ENCODE measurements at regions not wholly inside any gene's neighbourhood (a gene's known extent, or its start where the extent isn't known, plus 50 kb on each side); places are given as distances from the start of the nearest gene placed in this dataset.

DNA sequence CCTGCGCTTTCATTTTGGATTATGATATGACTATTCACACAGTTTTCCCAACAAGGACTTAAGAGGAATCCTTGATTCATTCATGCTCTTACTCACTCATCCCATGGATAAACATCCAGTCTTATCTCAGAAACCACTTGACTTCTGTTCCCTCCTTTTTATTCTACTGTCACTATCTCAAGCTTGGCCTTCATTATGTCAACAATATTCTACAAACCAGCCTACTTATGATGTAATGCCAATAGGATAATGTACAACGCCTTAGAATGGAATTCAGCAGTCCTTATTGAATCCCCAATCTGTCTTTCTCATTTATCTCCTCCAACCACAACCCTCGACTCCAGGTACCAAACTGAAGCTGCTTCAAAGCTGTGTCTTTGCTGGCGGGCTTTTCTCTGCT, 448.5 kb downstream of the PDZRN4 start:
- no peaks in the 10 kb centered on the region for H3K9me3 Mint-ChIP-seq (ENCODE audit: unreplicated experiment)
- no peaks in the 10 kb centered on the region for H3K36me3 Mint-ChIP-seq (ENCODE audit: unreplicated experiment)
- H3K4me1 Mint-ChIP-seq (ENCODE audit: low read depth, unreplicated experiment), result no peaks in the 10 kb centered on the region
- H3K27me3 Mint-ChIP-seq (ENCODE audit: unreplicated experiment), result no peaks in the 10 kb centered on the region
- no peak overlapping the region for H3K27ac Mint-ChIP-seq (ENCODE audit: unreplicated experiment)
- H3K4me3 Mint-ChIP-seq (ENCODE audit: unreplicated experiment), result no peak overlapping the region
- no peak for DNase-seq
- TF ChIP-seq, protein P1, sequence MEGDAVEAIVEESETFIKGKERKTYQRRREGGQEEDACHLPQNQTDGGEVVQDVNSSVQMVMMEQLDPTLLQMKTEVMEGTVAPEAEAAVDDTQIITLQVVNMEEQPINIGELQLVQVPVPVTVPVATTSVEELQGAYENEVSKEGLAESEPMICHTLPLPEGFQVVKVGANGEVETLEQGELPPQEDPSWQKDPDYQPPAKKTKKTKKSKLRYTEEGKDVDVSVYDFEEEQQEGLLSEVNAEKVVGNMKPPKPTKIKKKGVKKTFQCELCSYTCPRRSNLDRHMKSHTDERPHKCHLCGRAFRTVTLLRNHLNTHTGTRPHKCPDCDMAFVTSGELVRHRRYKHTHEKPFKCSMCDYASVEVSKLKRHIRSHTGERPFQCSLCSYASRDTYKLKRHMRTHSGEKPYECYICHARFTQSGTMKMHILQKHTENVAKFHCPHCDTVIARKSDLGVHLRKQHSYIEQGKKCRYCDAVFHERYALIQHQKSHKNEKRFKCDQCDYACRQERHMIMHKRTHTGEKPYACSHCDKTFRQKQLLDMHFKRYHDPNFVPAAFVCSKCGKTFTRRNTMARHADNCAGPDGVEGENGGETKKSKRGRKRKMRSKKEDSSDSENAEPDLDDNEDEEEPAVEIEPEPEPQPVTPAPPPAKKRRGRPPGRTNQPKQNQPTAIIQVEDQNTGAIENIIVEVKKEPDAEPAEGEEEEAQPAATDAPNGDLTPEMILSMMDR (IDR thresholded peaks at IDR 0.05; ENCODE audit: partially characterized antibody, unreplicated experiment), result no peak

DNA sequence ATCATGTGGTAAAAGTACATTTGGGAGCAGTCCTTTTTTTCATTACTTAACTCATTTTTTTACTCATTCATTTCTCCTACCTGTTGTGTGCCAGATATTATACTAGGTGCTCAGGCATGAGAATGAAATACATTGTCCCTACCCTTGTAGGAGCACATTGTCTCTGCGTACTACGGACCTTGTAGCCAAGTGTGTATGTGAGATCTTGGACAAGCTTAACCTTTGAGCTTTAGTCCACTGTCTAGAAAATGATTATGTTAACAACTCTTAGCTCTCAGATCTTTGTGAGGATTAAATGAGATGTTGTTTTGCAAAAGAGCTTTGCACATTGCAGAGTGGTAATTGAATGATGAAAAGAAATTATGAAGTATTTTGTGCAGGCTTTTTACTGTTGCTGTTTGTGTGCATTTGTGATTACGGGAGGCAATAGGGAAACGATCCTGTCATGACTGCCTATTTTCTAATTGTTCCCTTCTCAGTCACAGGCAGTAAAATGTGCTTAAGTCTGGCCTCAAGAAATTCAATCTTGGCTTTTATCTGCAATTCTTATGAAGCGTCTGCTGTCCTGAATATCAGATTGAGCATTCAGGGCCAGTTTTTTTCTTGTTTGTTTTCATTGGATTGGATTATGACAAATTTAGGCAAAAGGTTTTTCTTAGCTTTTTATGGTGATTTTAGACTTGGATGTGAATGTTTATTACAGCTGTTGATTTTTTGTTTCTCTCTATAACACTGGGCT, 447.7 kb downstream of the PDZRN4 start:
- Mint-ChIP-seq H3K36me3 (ENCODE audit: unreplicated experiment) (no peaks in the 10 kb centered on the region), H3K27ac (ENCODE audit: unreplicated experiment) (no peak overlapping the region), H3K27me3 (ENCODE audit: unreplicated experiment) (no peaks in the 10 kb centered on the region), H3K4me3 (ENCODE audit: unreplicated experiment) (no peak overlapping the region), H3K4me1 (ENCODE audit: low read depth, unreplicated experiment) (no peaks in the 10 kb centered on the region), H3K9me3 (ENCODE audit: unreplicated experiment) (no peaks in the 10 kb centered on the region)
- DNase-seq, result no peak
- TF ChIP-seq, protein P1 (IDR thresholded peaks at IDR 0.05; ENCODE audit: partially characterized antibody, unreplicated experiment), result no peak

DNA sequence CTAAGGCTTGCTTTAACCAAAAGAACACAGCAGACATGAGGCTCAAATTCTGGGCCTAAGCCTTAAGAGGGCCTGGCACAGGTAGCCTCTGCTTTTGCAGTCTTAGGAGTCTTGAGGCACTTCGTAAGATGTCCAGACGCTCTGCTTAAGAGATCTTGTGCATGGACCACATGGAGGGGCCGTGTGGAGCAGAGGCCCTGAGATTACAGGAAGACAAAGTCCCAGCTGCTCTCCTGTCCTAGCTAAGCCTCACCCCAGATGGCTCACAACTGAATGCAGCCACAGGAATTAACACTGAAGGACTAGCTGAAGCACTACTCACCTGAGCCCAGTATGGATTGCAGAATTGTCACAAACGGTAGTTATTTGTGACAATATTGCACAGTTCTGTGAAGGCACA, 446.0 kb downstream of the PDZRN4 start:
- H3K9me3 Mint-ChIP-seq (ENCODE audit: unreplicated experiment), result no peaks in the 10 kb centered on the region
- DNase-seq, result no peak
- H3K27ac Mint-ChIP-seq (ENCODE audit: unreplicated experiment), result no peak overlapping the region
- H3K4me3 Mint-ChIP-seq (ENCODE audit: unreplicated experiment), result no peak overlapping the region
- H3K27me3 Mint-ChIP-seq (ENCODE audit: unreplicated experiment), result no peaks in the 10 kb centered on the region
- H3K36me3 Mint-ChIP-seq (ENCODE audit: unreplicated experiment), result no peaks in the 10 kb centered on the region
- H3K4me1 Mint-ChIP-seq (ENCODE audit: low read depth, unreplicated experiment), result no peaks in the 10 kb centered on the region
- TF ChIP-seq, protein P1 (IDR thresholded peaks at IDR 0.05; ENCODE audit: partially characterized antibody, unreplicated experiment), result no peak

DNA sequence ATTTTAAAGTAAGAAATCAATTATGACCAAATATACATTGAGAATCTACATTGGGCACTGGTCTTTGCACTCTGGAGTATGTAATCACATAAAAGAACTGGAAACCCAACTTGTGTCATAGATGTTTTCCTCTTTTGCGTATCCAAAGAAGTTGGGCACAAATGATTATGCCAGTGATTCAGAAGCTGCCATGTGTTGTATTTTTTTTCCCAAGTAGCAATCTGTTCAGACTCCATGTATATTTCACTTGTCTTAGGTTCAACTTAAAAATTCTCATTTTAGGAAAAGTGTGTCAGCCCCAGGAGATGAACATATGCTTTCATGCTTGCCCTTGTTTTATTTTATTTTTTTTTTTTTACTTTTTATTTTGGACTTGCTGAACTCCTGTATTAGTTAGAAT, 441.5 kb downstream of the PDZRN4 start:
- Mint-ChIP-seq H3K27me3 (ENCODE audit: unreplicated experiment) (peaks cover 5% of the 10 kb centered on the region), H3K4me1 (ENCODE audit: low read depth, unreplicated experiment) (no peaks in the 10 kb centered on the region), H3K36me3 (ENCODE audit: unreplicated experiment) (no peaks in the 10 kb centered on the region), H3K27ac (ENCODE audit: unreplicated experiment) (no peak overlapping the region), H3K9me3 (ENCODE audit: unreplicated experiment) (peaks cover 2% of the 10 kb centered on the region), H3K4me3 (ENCODE audit: unreplicated experiment) (no peak overlapping the region)
- no peak for DNase-seq
- TF ChIP-seq, protein P1 (IDR thresholded peaks at IDR 0.05; ENCODE audit: partially characterized antibody, unreplicated experiment), result no peak

DNA sequence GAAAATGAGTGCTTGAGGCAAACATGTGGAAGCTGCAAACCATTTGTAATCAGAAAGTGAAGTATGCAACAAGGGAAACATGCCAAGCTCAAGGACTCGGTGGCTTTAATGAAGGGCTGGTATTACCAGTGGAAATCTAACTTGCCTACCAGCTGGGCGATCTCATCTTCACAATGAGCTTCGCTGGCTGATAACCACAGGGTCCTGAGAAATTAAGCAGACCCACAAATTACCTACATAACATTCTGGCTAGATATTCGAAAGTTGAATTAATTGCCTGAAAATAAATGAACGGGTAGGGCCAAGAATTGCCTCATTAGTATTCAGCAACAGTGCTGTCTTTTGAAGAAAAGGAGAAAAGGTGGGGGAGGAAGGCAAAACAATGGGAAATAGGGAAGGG, 439.4 kb downstream of the PDZRN4 start:
- Mint-ChIP-seq H3K4me1 (ENCODE audit: low read depth, unreplicated experiment) (no peaks in the 10 kb centered on the region), H3K27me3 (ENCODE audit: unreplicated experiment) (peaks cover 5% of the 10 kb centered on the region), H3K9me3 (ENCODE audit: unreplicated experiment) (peaks cover 2% of the 10 kb centered on the region), H3K27ac (ENCODE audit: unreplicated experiment) (no peak overlapping the region), H3K36me3 (ENCODE audit: unreplicated experiment) (no peaks in the 10 kb centered on the region), H3K4me3 (ENCODE audit: unreplicated experiment) (no peak overlapping the region)
- TF ChIP-seq, protein P1 (IDR thresholded peaks at IDR 0.05; ENCODE audit: partially characterized antibody, unreplicated experiment), result no peak
- DNase-seq, result no peak

Measured in glutamatergic neuron (in vitro differentiated cells).